Urothelium cell line (cell line): ENCODE measurements at regions not wholly inside any gene's neighbourhood (a gene's known extent, or its start where the extent isn't known, plus 50 kb on each side); places are given as distances from the start of the nearest gene placed in this dataset.
"Not testable (repeated sequence)": the region's sequence is repeated elsewhere in the genome, so short reads cannot be mapped to it uniquely, and the experiment has no call there.

Experiments used
- DNase-seq: peaks from one replicate; pipeline ENCODE4 v3.0.0; 2011; ENCODE audit warnings: low spot score, mixed read lengths
- FAIRE-seq: peaks from 2 replicates; lab custom pipeline; 2011; peaks lifted over from hg19 to GRCh38; lab: Jason Lieb, UNC

GRCh38 chr3:98701071-98701675, 62.0 kb upstream of the ST3GAL6 start:
- no peak for DNase-seq

GRCh38 chr3:98702166-98702565, 61.0 kb upstream of the ST3GAL6 start:
- FAIRE-seq (no peak), DNase-seq (no peak)

More at GRCh38 chr3:98701071-98701675, 62.0 kb upstream of the ST3GAL6 start:
- no peak for FAIRE-seq

GRCh38 chr3:98705212-98705611, 57.9 kb upstream of the ST3GAL6 start:
- DNase-seq (no peak), FAIRE-seq (no peak)

GRCh38 chr3:98705694-98706093, 57.4 kb upstream of the ST3GAL6 start:
- no peak for DNase-seq
- FAIRE-seq = peak; percentile 69

- not testable (repeated sequence) for DNase-seq, FAIRE-seq
These were observed 54.5 kb upstream of the ST3GAL6 start for GRCh38 chr3:98708681-98709080.

GRCh38 chr3:98709441-98709840, 53.7 kb upstream of the ST3GAL6 start:
- DNase-seq (no peak), FAIRE-seq (no peak)

- DNase-seq (no peak), FAIRE-seq (no peak)
These were observed 53.0 kb upstream of the ST3GAL6 start for GRCh38 chr3:98710067-98710659.

GRCh38 chr3:98711426-98711825, 51.7 kb upstream of the ST3GAL6 start:
- DNase-seq (no peak), FAIRE-seq (no peak)

- FAIRE-seq (no peak), DNase-seq (no peak)
These were observed 50.4 kb upstream of the ST3GAL6 start for GRCh38 chr3:98712726-98713125.

GRCh38 chr3:98713332-98713731, 49.8 kb upstream of the ST3GAL6 start:
- DNase-seq, FAIRE-seq: not testable (repeated sequence)
